ENCODE measurements at regions not wholly inside any gene's neighbourhood (a gene's known extent, or its start where the extent isn't known, plus 50 kb on each side); places are given as distances from the start of the nearest gene placed in this dataset.

DNA sequence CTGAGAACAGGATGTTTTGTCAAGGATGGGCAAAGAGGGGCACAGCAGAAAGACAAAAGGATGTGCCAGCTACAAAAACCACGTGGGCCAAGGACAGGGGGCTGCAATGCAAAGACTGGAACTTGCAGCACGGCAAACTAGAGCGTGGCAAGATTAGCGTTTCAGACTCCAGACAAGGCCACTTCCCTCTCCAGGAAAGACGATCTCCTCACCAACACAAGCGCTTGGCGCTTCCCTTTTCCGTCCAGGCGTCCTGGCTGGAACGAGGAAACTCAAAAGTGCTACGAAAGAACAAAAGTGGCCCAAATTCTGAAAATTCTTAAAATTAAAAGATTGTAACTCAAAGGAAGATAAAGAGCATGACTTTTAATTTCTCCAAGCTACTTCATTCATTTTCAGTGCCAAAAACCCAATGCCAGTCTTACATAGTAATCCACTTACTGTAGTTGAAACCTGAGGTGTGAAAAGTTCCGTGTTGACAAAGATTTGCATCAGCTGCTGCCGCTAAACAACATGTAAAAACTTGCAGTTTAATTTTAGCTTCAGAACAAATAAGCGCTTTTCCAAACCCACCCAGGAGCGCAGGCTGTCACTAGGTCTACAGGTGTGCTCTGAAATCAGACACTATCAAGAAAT is 207.1 kb upstream of the RREB1 start:
- Histone ChIP-seq H3K27ac (ENCODE audit: insufficient read depth, low read depth, low read length, poor library complexity, severe bottlenecking) (no peak overlapping the region), H3K27me3 (ENCODE audit: control insufficient read depth, insufficient read depth, low read length, poor library complexity, severe bottlenecking) (no peaks in the 10 kb centered on the region), H3K9me3 (ENCODE audit: control insufficient read depth, low read length) (no peaks in the 10 kb centered on the region), H3K4me1 (ENCODE audit: control insufficient read depth, insufficient read depth, low read length) (no peaks in the 10 kb centered on the region), H3K4me3 (ENCODE audit: insufficient read depth, low read depth, low read length) (no peak overlapping the region), H3K36me3 (ENCODE audit: control insufficient read depth, insufficient read depth, low read length) (no peaks in the 10 kb centered on the region)
- 88 to 94% methylated on average over 15 of the region's 15 CpGs for WGBS, 2 experiments

DNA sequence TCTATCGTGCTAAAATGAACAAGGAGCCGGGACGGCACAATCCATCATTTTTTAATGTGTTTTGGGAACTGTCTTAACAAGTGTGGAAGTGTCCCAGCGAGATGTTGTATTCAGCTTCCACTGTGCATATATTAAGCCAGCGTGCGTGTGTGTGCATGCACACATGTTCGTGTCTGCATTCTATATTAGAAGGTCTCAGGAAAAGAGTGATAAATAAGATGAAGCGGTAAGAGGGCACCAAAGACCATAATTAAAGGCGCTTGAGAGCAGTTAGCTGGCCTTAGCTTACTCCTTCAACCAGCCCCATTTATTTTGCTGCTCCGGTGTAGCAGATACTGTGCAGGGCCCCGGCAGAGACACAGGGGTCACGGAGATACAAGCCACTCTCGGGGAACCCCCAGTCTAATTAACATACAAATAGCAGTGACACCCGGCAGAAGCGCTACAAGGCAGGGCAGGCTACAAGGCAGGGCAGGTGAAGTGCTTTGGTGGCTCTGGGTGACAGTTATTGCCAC is 206.5 kb upstream of the RREB1 start:
- Histone ChIP-seq H3K4me1 (ENCODE audit: control insufficient read depth, insufficient read depth, low read length) (no peaks in the 10 kb centered on the region), H3K9me3 (ENCODE audit: control insufficient read depth, low read length) (no peaks in the 10 kb centered on the region), H3K27ac (ENCODE audit: insufficient read depth, low read depth, low read length, poor library complexity, severe bottlenecking) (no peak overlapping the region), H3K4me3 (ENCODE audit: insufficient read depth, low read depth, low read length) (no peak overlapping the region), H3K36me3 (ENCODE audit: control insufficient read depth, insufficient read depth, low read length) (no peaks in the 10 kb centered on the region), H3K27me3 (ENCODE audit: control insufficient read depth, insufficient read depth, low read length, poor library complexity, severe bottlenecking) (no peaks in the 10 kb centered on the region)
- 73 to 74% methylated on average over 15 of the region's 15 CpGs for WGBS, 2 experiments

DNA sequence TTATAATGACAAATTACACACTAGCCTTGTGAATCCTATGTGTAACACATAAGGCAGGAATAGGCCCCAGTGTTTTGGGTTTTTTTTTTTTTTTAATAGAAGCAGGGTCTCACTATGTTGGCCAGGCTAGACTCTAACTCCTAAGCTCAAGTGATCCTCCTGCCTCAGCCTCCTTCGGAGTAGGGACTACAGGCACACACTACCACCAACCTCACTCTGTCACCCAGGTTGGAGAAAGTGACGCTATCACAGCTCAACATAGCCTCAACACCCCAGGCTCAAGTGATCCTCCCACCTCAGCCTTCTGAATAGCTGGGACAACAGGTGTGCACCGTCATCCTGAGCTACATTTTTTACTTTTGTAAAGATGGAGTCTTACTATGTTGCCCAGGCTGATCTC is 205.8 kb upstream of the RREB1 start:
- H3K36me3 ChIP-seq (ENCODE audit: control insufficient read depth, insufficient read depth, low read length) = no peaks in the 10 kb centered on the region
- H3K4me3 ChIP-seq (ENCODE audit: insufficient read depth, low read depth, low read length) = no peak overlapping the region
- WGBS, 2 experiments = 92 to 94% methylated on average over 3 of the region's 3 CpGs
- H3K27me3 ChIP-seq (ENCODE audit: control insufficient read depth, insufficient read depth, low read length, poor library complexity, severe bottlenecking) = no peaks in the 10 kb centered on the region
- H3K27ac ChIP-seq (ENCODE audit: insufficient read depth, low read depth, low read length, poor library complexity, severe bottlenecking) = no peak overlapping the region
- no peaks in the 10 kb centered on the region for H3K9me3 ChIP-seq (ENCODE audit: control insufficient read depth, low read length)
- H3K4me1 ChIP-seq (ENCODE audit: control insufficient read depth, insufficient read depth, low read length) = peaks cover under 1% of the 10 kb centered on the region

- Histone ChIP-seq H3K36me3 (ENCODE audit: control insufficient read depth, insufficient read depth, low read length) (no peaks in the 10 kb centered on the region), H3K4me1 (ENCODE audit: control insufficient read depth, insufficient read depth, low read length) (peaks cover 3% of the 10 kb centered on the region), H3K27me3 (ENCODE audit: control insufficient read depth, insufficient read depth, low read length, poor library complexity, severe bottlenecking) (no peaks in the 10 kb centered on the region), H3K27ac (ENCODE audit: insufficient read depth, low read depth, low read length, poor library complexity, severe bottlenecking) (no peak overlapping the region), H3K9me3 (ENCODE audit: control insufficient read depth, low read length) (no peaks in the 10 kb centered on the region), H3K4me3 (ENCODE audit: insufficient read depth, low read depth, low read length) (no peak overlapping the region)
- WGBS, 2 experiments = 62 to 69% methylated on average over 6 of the region's 6 CpGs
These were observed 201.7 kb upstream of the RREB1 start for GRCh38 chr6:6905961-6906518.

DNA sequence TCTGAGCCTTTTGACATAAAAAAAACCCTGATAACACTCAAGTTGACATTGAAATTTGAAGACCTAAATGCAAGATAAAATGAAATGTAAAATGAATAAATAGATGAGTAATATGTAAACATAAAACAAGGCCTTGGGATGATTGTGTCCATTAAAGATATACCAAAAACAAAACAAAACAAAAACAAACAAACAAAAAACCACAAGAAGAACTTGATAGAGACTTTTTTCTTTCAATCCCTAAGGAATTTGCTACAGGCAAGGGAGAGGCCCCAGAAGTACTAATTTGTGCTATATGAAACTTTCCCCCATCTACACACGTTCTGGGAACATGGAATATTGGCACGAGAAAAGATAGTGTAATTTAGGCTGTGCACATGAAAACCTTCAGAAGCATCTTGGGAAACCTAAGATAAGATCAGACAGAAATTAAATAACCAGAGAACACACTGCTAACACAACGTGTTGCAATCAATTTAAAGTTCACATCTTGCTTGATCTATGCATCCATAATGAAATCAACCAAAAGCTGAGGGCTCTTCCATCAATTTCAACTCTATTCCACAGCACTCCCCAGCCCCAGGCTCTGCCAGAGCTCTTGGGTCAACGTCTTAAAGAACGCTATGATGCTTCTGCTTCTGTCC is 201.1 kb upstream of the RREB1 start:
- H3K27ac ChIP-seq (ENCODE audit: insufficient read depth, low read depth, low read length, poor library complexity, severe bottlenecking) = no peak overlapping the region
- 91 to 94% methylated on average over 5 of the region's 5 CpGs for WGBS, 2 experiments
- H3K4me3 ChIP-seq (ENCODE audit: insufficient read depth, low read depth, low read length) = no peak overlapping the region
- H3K27me3 ChIP-seq (ENCODE audit: control insufficient read depth, insufficient read depth, low read length, poor library complexity, severe bottlenecking) = no peaks in the 10 kb centered on the region
- no peaks in the 10 kb centered on the region for H3K36me3 ChIP-seq (ENCODE audit: control insufficient read depth, insufficient read depth, low read length)
- H3K9me3 ChIP-seq (ENCODE audit: control insufficient read depth, low read length) = no peaks in the 10 kb centered on the region
- H3K4me1 ChIP-seq (ENCODE audit: control insufficient read depth, insufficient read depth, low read length) = peaks cover 3% of the 10 kb centered on the region

DNA sequence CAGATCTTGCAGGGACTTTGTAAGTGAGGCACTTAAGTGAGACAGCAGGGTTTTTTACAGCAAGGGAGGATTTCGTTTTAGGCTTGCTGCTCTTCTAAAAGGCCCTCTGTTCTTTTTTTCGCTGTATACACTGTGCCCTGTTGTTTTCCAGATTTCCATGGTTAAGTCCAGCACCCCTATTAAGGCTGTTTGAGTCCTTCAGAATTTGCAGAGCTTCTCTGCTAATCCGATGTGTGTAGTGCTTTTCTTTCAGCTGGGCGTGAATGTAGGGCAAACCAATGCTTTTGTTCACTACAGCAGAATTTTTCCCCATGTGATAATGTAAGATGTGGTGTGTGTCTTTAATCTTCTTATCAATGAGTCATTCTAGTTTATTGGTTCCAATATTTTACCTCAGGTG is 200.5 kb upstream of the RREB1 start:
- no peaks in the 10 kb centered on the region for H3K36me3 ChIP-seq (ENCODE audit: control insufficient read depth, insufficient read depth, low read length)
- H3K4me1 ChIP-seq (ENCODE audit: control insufficient read depth, insufficient read depth, low read length) = peaks cover 3% of the 10 kb centered on the region
- no peak overlapping the region for H3K4me3 ChIP-seq (ENCODE audit: insufficient read depth, low read depth, low read length)
- no peaks in the 10 kb centered on the region for H3K27me3 ChIP-seq (ENCODE audit: control insufficient read depth, insufficient read depth, low read length, poor library complexity, severe bottlenecking)
- H3K27ac ChIP-seq (ENCODE audit: insufficient read depth, low read depth, low read length, poor library complexity, severe bottlenecking) = no peak overlapping the region
- WGBS, 2 experiments = 86 to 88% methylated on average over 4 of the region's 4 CpGs
- no peaks in the 10 kb centered on the region for H3K9me3 ChIP-seq (ENCODE audit: control insufficient read depth, low read length)

DNA sequence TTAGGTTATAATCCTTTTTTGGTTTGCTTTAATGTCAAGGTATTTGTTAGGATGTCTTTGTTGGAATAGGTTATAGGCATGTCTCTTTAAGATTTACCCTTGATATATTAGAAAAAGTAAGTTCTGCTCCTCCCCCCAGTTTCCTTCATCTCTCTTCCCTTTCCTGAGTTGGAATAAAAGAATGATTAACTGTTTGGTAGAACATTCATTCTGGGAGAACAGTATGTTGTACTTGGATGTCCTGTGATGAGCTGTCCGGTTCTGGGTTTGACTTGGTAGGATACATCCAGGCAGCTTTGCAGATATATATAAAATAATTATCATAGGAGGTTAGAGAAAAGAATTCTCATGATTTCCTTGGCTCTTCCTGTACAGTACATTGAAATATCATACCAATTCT is 199.6 kb upstream of the RREB1 start:
- no CpG with 5 or more reads among the region's 1 CpG for WGBS, 2 experiments

DNA sequence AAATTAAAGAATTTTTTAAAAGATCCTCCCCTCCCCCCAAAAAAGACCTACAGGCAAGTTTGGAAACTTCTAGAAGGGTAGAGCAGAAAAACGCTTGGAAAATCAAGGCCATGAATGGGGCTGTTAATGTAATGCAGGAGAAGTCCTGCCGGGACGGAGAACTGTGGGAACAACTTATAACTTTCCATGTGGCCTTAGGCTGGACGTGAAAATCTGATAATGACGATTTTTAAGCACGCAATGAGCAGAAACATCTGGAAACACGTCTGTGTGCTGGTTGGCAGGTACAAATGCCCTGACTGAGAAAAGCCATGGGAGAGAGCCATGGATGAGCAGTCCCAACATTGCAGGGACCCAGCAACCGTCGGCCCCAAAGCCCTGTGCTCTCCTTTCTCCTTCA is 198.7 kb upstream of the RREB1 start:
- no peak overlapping the region for H3K4me3 ChIP-seq (ENCODE audit: insufficient read depth, low read depth, low read length)
- H3K27ac ChIP-seq (ENCODE audit: insufficient read depth, low read depth, low read length, poor library complexity, severe bottlenecking) = no peak overlapping the region
- H3K9me3 ChIP-seq (ENCODE audit: control insufficient read depth, low read length) = no peaks in the 10 kb centered on the region
- peaks cover 3% of the 10 kb centered on the region for H3K4me1 ChIP-seq (ENCODE audit: control insufficient read depth, insufficient read depth, low read length)
- H3K36me3 ChIP-seq (ENCODE audit: control insufficient read depth, insufficient read depth, low read length) = no peaks in the 10 kb centered on the region
- WGBS, 2 experiments = 81 to 82% methylated on average over 9 of the region's 9 CpGs
- H3K27me3 ChIP-seq (ENCODE audit: control insufficient read depth, insufficient read depth, low read length, poor library complexity, severe bottlenecking) = no peaks in the 10 kb centered on the region

More for the DNA sequence above, 199.6 kb upstream of the RREB1 start:
- Histone ChIP-seq H3K9me3 (ENCODE audit: control insufficient read depth, low read length) (no peaks in the 10 kb centered on the region), H3K27me3 (ENCODE audit: control insufficient read depth, insufficient read depth, low read length, poor library complexity, severe bottlenecking) (no peaks in the 10 kb centered on the region), H3K4me3 (ENCODE audit: insufficient read depth, low read depth, low read length) (no peak overlapping the region), H3K4me1 (ENCODE audit: control insufficient read depth, insufficient read depth, low read length) (peaks cover 3% of the 10 kb centered on the region), H3K27ac (ENCODE audit: insufficient read depth, low read depth, low read length, poor library complexity, severe bottlenecking) (no peak overlapping the region), H3K36me3 (ENCODE audit: control insufficient read depth, insufficient read depth, low read length) (no peaks in the 10 kb centered on the region)

DNA sequence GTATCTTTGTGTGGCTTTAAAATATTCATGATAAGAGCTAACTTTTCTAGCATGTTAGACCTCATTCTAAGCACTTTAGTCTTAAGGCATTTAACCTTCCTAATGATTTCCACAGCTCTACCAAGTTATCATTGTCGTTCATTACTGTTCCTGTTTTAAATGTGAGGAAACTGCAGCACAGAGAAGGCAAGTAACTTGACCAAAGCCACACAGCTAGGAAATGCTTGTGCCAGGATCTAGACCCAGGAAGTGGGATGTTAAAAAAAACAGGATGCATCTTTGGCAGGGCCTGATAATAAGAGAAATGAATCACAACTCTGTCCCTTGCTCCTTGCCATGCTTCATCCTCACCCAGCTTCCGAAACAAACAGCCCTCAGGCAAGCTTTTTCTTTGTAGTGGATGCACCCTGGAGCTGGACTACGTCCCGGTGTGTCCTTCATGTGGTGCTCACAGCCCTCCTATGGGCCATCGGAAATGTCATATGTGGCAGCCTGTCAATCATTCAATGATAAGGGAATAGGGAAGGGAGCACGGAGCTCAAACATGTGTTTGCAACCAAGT is 196.9 kb upstream of the RREB1 start:
- Histone ChIP-seq H3K36me3 (ENCODE audit: control insufficient read depth, insufficient read depth, low read length) (no peaks in the 10 kb centered on the region), H3K9me3 (ENCODE audit: control insufficient read depth, low read length) (no peaks in the 10 kb centered on the region), H3K27ac (ENCODE audit: insufficient read depth, low read depth, low read length, poor library complexity, severe bottlenecking) (no peak overlapping the region), H3K27me3 (ENCODE audit: control insufficient read depth, insufficient read depth, low read length, poor library complexity, severe bottlenecking) (no peaks in the 10 kb centered on the region), H3K4me3 (ENCODE audit: insufficient read depth, low read depth, low read length) (no peak overlapping the region), H3K4me1 (ENCODE audit: control insufficient read depth, insufficient read depth, low read length) (peaks cover 9% of the 10 kb centered on the region)
- 91 to 92% methylated on average over 6 of the region's 6 CpGs for WGBS, 2 experiments

- no peaks in the 10 kb centered on the region for H3K27me3 ChIP-seq (ENCODE audit: control insufficient read depth, insufficient read depth, low read length, poor library complexity, severe bottlenecking)
- no peak overlapping the region for H3K4me3 ChIP-seq (ENCODE audit: insufficient read depth, low read depth, low read length)
- H3K9me3 ChIP-seq (ENCODE audit: control insufficient read depth, low read length) = no peaks in the 10 kb centered on the region
- H3K36me3 ChIP-seq (ENCODE audit: control insufficient read depth, insufficient read depth, low read length) = no peaks in the 10 kb centered on the region
- peaks cover 12% of the 10 kb centered on the region for H3K4me1 ChIP-seq (ENCODE audit: control insufficient read depth, insufficient read depth, low read length)
- H3K27ac ChIP-seq (ENCODE audit: insufficient read depth, low read depth, low read length, poor library complexity, severe bottlenecking) = no peak overlapping the region
- 93 to 94% methylated on average over 5 of the region's 5 CpGs for WGBS, 2 experiments
These were observed 196.4 kb upstream of the RREB1 start for GRCh38 chr6:6911391-6911790.

Data from ectodermal cell (in vitro differentiated cells).